OCI-LY1 (cell line): ENCODE measurements at regions not wholly inside any gene's neighbourhood (a gene's known extent, or its start where the extent isn't known, plus 50 kb on each side); places are given as distances from the start of the nearest gene placed in this dataset.

Experiments
- H2AFZ ChIP-seq: fragments of 200-600 bp; sonication (generic), shearing (Covaris generic); 2 replicates; pipeline ENCODE4 v1.6.0; 2014; ENCODE audit warnings: antibody characterized with exemption, mild to moderate bottlenecking, low read length
- H3F3A ChIP-seq: fragments of 200-600 bp; sonication (generic), shearing (Covaris generic); 2 replicates; pipeline ENCODE4 v1.6.0; 2014; ENCODE audit warnings: mild to moderate bottlenecking, antibody characterized with exemption, low read length, moderate library complexity; ENCODE audit not compliant: insufficient read depth
- H3K27ac ChIP-seq: fragments of 200-600 bp; sonication (generic); 2 replicates; pipeline ENCODE4 v1.5.1; 2014; ENCODE audit warnings: low read length, mixed run types, mild to moderate bottlenecking, low read depth; ENCODE audit not compliant: poor library complexity, severe bottlenecking
- H3K27me3 ChIP-seq: fragments of 200-600 bp; sonication (generic); 2 replicates; pipeline ENCODE4 v1.6.0; 2014; ENCODE audit warnings: antibody characterized with exemption, mild to moderate bottlenecking, low read length, moderate library complexity; ENCODE audit not compliant: insufficient read depth
- H3K36me3 ChIP-seq: fragments of 200-600 bp; sonication (generic); 2 replicates; pipeline ENCODE4 v1.6.1; 2014; ENCODE audit warnings: mild to moderate bottlenecking, antibody characterized with exemption, low read length, moderate library complexity, mixed read lengths; ENCODE audit not compliant: insufficient read depth
- H3K4me1 ChIP-seq: fragments of 200-600 bp; sonication (generic); 2 replicates; pipeline ENCODE4 v1.5.1; 2014; ENCODE audit warnings: mild to moderate bottlenecking, low read length, moderate library complexity; ENCODE audit not compliant: insufficient read depth, severe bottlenecking
- H3K4me2 ChIP-seq: fragments of 200-600 bp; sonication (generic), shearing (Covaris generic); 2 replicates; pipeline ENCODE4 v1.6.1; 2014; ENCODE audit warnings: low read length
- H3K4me3 ChIP-seq: fragments of 200-600 bp; sonication (generic); 2 replicates; pipeline ENCODE4 v1.5.1; 2014; ENCODE audit warnings: low read length, low read depth, mild to moderate bottlenecking, mixed read lengths; ENCODE audit not compliant: poor library complexity, severe bottlenecking
- H3K79me2 ChIP-seq: fragments of 200-600 bp; shearing (Covaris generic); 2 replicates; pipeline ENCODE4 v1.6.1; 2016; ENCODE audit warnings: mixed run types, low read length, mixed read lengths; ENCODE audit not compliant: insufficient read depth
- H3K9ac ChIP-seq: fragments of 200-600 bp; sonication (generic), shearing (Covaris generic); 2 replicates; pipeline ENCODE4 v1.6.1; 2014; ENCODE audit warnings: mild to moderate bottlenecking, low read length, mixed read lengths
- H3K9me2 ChIP-seq: fragments of 200-600 bp; sonication (generic), shearing (Covaris generic); 2 replicates; pipeline ENCODE4 v1.6.1; 2014; ENCODE audit warnings: low read depth, mild to moderate bottlenecking, low read length, mixed read lengths
- H3K9me3 ChIP-seq: fragments of 200-600 bp; shearing (Covaris generic); 2 replicates; pipeline ENCODE4 v1.6.1; 2014; ENCODE audit warnings: low read length, mixed read lengths
- H4K20me1 ChIP-seq: fragments of 200-600 bp; sonication (generic), shearing (Covaris generic); 2 replicates; pipeline ENCODE4 v1.6.0; 2016; ENCODE audit warnings: mild to moderate bottlenecking, low read length; ENCODE audit not compliant: insufficient read depth
- EZH2 ChIP-seq: fragments of 200-600 bp; sonication (generic), shearing (Covaris generic); IDR thresholded peaks from 2 replicates; pipeline ENCODE4 v1.8.0; 2017; ENCODE audit warnings: borderline replicate concordance, mixed run types, mild to moderate bottlenecking, antibody characterized with exemption, low read length, moderate library complexity, mixed read lengths
- TF ChIP-seq, protein P1 (sequence below): fragments of 200-600 bp; sonication (generic), shearing (Covaris generic); IDR thresholded peaks from 2 replicates; pipeline ENCODE4 v1.5.1; 2017; ENCODE audit warnings: mild to moderate bottlenecking, antibody characterized with exemption, low read length, moderate library complexity, mixed read lengths

DNA sequence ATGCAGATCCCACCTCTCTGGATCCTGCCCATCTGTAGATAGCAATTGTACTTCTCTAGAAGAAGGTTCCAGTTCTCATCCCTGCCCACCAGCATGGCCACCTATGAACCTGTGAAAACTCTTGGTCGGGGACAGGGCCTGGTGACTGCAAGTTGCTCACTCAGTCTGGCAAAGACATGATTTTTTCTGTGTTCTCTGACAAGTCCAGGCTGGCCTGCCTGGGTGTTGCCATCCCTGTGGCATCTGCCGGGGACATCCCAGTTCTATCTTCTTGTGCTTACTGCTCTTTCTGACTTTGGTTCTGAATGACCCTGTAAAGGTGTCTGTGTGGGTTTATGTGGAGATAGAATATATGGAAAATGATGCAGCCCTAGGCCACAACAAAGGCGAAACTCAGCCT is 545.8 kb downstream of the INSC start:
- Histone ChIP-seq H3K4me2 (no peak overlapping the region), H4K20me1 (no peaks in the 10 kb centered on the region), H3K4me1 (no peaks in the 10 kb centered on the region), H3K9me2 (no peaks in the 10 kb centered on the region), H3K4me3 (no peak overlapping the region), H3K36me3 (no peaks in the 10 kb centered on the region), H3F3A (no peaks in the 10 kb centered on the region), H3K27me3 (no peaks in the 10 kb centered on the region), H2AFZ (no peak overlapping the region), H3K9me3 (no peaks in the 10 kb centered on the region), H3K79me2 (no peaks in the 10 kb centered on the region), H3K27ac (no peak overlapping the region), H3K9ac (no peak overlapping the region)
- TF ChIP-seq, protein P1, sequence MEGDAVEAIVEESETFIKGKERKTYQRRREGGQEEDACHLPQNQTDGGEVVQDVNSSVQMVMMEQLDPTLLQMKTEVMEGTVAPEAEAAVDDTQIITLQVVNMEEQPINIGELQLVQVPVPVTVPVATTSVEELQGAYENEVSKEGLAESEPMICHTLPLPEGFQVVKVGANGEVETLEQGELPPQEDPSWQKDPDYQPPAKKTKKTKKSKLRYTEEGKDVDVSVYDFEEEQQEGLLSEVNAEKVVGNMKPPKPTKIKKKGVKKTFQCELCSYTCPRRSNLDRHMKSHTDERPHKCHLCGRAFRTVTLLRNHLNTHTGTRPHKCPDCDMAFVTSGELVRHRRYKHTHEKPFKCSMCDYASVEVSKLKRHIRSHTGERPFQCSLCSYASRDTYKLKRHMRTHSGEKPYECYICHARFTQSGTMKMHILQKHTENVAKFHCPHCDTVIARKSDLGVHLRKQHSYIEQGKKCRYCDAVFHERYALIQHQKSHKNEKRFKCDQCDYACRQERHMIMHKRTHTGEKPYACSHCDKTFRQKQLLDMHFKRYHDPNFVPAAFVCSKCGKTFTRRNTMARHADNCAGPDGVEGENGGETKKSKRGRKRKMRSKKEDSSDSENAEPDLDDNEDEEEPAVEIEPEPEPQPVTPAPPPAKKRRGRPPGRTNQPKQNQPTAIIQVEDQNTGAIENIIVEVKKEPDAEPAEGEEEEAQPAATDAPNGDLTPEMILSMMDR = no peak
- TF ChIP-seq EZH2 = no peak

DNA sequence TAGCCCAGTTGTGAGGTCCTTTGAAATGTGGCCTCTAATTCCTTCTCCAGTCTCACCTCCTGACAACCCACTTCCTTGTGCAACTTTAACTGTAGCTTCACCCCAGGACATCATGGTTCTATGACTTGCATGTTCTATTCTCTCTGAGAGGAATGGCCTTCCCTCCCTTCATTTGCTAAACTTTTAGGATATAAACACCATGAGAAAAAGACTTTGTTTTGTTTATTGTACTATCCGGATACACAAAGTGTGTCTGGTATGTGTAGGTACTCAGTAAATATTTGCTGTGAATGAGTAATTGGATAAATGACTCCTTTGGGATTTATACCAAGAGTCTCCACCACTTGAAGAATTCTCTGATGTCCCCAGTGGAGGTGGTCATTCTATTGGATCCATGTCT is 547.6 kb downstream of the INSC start:
- H3K4me3 ChIP-seq = no peak overlapping the region

DNA sequence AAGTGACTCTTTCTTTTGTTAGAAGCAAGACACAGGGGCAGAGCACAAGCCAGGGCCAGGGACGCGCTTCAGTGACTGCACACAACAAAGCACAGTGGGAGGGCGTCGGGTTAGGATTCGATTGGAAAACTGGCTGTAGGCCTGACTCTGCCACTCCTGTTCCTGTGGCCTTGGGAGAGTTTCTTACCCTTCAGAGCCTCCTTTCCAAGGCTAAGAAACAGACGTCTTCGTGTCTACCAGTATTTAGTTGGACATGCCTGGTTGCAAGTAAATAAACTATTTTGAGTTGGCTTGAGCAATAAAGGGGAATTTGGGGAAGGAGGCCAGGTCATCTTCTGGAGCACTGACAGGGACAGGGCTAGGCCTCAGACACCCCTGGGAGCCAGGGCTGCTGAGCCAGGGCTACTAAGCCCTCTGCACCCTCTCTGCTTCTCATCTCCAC is 549.1 kb downstream of the INSC start:
- no peaks in the 10 kb centered on the region for H3F3A ChIP-seq
- no peak overlapping the region for H3K27ac ChIP-seq
- H3K9me2 ChIP-seq = no peaks in the 10 kb centered on the region
- no peaks in the 10 kb centered on the region for H3K4me1 ChIP-seq
- H3K27me3 ChIP-seq = no peaks in the 10 kb centered on the region
- no peaks in the 10 kb centered on the region for H3K36me3 ChIP-seq
- no peaks in the 10 kb centered on the region for H3K79me2 ChIP-seq
- no peak overlapping the region for H3K4me3 ChIP-seq
- TF ChIP-seq EZH2 = no peak
- TF ChIP-seq, protein P1 = no peak
- H4K20me1 ChIP-seq = no peaks in the 10 kb centered on the region
- H3K4me2 ChIP-seq = no peak overlapping the region
- no peaks in the 10 kb centered on the region for H3K9me3 ChIP-seq
- H2AFZ ChIP-seq = no peak overlapping the region
- H3K9ac ChIP-seq = no peak overlapping the region

More for the DNA sequence above, 547.6 kb downstream of the INSC start:
- no peak for TF ChIP-seq EZH2
- TF ChIP-seq, protein P1 = no peak
- no peaks in the 10 kb centered on the region for H3K79me2 ChIP-seq
- no peak overlapping the region for H3K4me2 ChIP-seq
- H4K20me1 ChIP-seq = no peaks in the 10 kb centered on the region
- H3K9me3 ChIP-seq = no peaks in the 10 kb centered on the region
- H3K27me3 ChIP-seq = no peaks in the 10 kb centered on the region
- H3K4me1 ChIP-seq = no peaks in the 10 kb centered on the region
- H2AFZ ChIP-seq = no peak overlapping the region
- no peaks in the 10 kb centered on the region for H3F3A ChIP-seq
- H3K9me2 ChIP-seq = no peaks in the 10 kb centered on the region
- H3K9ac ChIP-seq = no peak overlapping the region
- no peaks in the 10 kb centered on the region for H3K36me3 ChIP-seq
- H3K27ac ChIP-seq = no peak overlapping the region
